CD4-positive, alpha-beta T cell treated with Interferon alpha-2 for 1 hour (primary cell): ENCODE measurements at regions not wholly inside any gene's neighbourhood (a gene's known extent, or its start where the extent isn't known, plus 50 kb on each side); places are given as distances from the start of the nearest gene placed in this dataset.

ENCODE experiments used
- DNase-seq, 2 donors: peaks; one replicate each; pipeline ENCODE4 v3.0.0-alpha.2; 2020 to 2022

- no peak for DNase-seq
Observed at GRCh38 chr5:67283275-67283987, 86.8 kb upstream of the CD180 start.

GRCh38 chr5:67281874-67282273, 85.3 kb upstream of the CD180 start:
- no peak for DNase-seq

DNA sequence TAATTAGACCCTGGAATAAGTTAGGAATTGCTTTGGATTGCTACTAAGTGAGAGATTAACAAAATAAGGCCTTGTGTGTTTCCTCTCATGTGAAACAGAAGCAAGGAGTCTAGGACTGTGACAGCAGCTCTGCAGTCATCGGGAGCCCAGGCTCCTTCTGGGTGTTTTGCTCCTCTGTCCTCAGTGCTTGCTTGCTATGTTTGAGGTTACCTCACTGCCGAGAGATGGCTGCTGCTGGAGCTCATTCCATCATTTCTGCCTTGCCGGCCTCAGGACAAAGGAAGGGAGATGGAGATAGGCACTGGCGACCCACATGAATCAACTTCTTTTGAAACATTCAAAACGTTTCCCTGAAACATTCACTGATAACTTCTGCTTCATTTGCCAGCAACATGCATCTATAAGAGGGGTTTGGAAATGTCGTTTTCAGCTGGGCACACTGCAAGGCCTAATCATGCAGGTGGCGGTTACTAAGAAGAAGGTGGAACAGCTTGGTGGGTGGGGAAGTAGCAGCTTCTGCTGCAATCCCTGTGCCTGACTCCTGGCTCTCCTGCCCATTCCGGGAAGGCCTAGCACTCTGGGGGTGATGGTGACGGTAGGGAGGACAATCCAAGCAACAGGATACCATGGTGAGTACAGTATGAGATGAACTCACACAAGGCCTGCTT, 77.2 kb upstream of the CD180 start:
- DNase-seq: no peak

DNA sequence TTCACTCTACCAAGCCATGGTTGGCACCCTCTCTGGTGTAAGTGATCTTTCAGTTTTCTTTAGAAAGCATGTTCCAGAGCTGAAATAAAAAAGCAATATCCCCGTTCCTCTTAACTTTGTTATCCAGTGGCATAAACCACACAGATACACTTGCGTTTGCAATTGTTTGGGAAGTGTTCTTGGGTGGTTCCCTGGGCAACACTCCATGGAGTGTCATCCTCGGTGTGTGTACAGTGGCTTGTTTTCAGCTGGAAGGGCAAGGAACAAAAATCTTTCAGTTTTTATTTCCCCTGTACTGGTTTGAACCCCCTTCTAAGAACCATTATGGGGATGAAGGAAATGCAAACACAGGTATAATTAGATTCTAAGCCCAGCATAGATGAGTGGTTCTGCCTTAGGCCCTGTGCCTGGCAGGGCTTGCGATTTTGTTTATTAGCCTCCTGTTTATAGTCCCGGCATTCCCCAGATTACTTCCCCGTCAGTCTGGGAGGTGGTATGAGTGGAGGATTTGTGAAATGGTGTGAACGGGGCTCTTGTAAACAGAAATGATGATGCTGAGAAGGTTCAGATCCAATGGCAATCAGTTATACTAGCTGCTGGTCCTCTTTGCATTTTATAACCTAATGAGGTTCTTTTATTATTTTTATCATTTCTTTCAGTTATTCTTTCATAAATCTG, 76.0 kb upstream of the CD180 start:
- DNase-seq: no peak

GRCh38 chr5:67268231-67269021, 71.8 kb upstream of the CD180 start:
- no peak for DNase-seq

DNA sequence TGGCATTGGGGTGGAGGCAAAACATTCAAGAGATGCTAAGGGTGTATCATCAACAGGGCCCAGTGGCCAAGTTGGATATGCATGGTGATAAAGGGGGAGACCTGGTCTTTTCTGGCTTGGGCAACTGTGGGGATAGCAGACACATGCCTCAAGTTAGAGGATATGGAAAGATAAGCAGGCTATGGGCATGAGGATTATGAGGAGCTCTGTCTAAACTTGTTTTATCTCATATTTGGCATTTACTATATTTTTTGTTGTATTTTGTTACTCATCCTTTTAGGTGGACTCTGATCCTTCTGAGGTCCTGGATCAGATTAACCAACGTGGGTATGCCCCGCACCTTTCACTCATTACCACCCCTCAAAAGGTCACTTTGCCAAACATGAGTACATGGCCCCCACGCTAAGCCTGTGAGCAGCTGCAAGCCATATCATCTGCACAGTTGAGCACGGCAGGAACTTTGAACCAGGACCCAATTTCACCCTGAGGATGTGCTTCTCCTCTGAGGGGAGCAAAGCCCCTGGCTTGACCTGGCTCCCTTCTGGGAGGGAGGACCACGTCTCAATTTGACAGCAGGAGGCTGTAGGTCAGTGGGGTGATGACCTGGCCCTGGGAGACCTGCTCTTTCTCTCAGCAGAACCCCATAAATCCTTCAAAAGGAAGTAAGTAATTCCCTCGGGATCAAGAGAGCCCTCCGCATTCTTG, 71.1 kb upstream of the CD180 start:
- DNase-seq: no peak

DNA sequence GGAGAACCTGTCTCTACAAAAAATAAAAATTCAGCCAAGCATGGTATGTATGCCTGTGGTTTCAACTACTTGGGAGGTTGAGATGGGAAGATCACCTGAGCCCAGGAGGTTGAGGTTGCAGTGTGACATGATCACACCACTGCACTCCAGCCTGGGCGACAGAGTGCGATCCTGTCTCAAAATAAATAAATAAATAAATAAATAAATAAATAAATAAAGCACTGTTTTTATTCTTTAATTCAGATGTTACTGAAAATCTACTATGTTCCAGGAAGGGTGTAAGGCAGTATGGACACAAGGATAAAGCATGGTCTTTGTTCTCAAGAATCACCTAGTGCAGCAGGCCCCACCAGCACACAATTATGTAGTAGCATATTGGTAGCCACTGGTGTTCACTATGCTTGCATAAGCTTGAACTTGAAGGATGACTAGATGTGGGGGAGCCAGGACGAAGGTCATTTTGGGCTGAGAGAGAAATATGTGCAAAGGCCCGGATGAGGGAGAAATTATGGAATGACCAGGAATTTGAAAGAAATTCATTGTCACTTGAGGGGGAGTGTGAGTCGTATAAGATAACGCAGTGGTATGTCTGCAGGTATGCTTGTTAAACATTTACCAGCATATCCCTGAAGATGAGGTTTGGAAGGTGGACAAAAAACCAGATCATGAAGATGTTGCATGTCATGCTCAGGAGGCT, 70.2 kb upstream of the CD180 start:
- no peak for DNase-seq

DNA sequence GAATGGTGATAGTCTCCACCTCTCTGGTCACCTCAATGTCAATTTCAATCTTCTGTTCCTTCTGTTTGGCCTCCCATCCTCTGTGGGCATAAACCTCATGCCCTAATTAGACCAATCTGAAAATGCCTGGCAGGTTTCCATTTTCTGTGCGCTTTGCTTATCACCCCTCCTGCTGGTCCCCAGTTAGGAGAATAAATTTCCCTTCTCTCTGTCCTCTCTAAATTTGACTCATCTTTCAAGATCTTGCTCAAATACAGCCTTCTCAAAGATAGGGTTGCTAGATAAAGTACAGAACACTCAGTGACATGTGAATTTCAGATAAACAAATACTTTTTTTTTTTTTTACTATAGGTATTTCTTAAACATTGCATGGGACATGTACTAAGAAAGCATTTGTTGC, 69.4 kb upstream of the CD180 start:
- DNase-seq: no peak

GRCh38 chr5:67263656-67264408, 67.2 kb upstream of the CD180 start:
- no peak for DNase-seq

- DNase-seq: no peak
Observed at GRCh38 chr5:67262956-67263355, 66.4 kb upstream of the CD180 start.

GRCh38 chr5:67262206-67262605, 65.6 kb upstream of the CD180 start:
- DNase-seq: no peak

DNA sequence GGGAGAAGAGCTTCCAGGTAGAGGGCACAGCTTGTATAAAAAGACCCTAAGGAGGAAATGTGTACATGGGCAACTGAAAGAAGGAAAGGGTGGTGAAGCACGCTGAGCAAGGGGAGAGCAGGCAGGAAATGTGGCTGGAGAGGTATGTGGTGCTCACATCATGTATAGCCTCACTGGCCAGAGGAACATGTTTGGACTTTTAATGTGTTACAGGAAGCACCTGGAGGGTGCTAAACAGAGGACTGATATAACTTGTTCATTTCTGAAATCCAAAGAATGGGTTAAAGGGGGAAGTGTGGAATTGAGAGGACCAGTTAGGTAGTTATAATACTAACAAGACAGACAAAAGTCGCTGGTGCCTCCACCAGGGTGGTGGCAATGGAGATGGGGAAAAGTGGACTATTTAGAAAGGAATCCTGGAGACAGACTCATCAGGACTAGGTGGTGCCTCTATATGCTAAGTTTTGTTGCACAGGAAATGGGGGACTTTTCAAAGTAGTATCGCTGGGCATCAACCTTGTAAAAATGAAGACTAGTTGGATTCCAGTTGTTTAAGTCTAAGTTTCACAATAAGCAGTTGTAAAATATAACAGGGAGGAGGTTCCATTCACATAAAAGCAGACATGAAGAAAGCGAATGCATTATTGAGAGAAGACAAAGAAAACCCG, 63.1 kb upstream of the CD180 start:
- DNase-seq: no peak

DNA sequence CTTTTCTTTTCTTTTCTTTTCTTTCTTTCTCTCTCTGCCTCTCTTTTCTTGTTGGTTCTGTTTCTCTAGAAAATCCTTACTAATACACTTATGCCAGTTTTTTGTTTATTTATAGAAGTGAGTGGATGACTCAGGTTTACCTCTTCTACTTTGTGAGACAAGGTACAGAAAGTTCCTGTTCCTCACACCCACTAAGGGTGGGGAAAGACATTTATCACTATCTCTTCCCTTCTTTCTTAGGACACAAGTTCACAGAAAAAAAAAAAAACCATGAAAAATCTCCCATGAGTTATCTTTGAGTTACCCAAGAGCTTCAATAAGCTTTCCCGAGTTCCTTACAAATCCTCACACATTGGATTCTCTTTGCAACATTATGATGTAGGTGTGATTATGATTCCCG, 60.9 kb upstream of the CD180 start:
- no peak for DNase-seq

DNA sequence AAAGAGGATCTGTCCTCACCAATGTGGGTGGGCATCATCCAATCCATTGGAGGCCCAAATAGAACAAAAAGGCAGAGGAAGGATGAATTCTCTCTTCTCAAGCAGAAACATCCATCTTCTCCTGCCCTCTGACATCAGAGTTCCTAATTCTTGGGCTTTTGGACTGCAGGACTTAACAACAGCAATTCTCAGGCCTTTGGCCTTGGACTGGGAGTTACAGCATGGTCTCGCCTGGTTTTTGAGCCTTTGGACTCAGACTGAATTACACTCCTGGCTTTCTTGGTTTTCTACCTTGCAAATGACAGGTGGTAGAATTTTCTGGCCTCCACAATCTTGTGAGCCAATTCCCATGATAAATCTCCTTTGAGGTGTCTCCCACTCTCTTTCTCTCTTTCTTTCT, 60.5 kb upstream of the CD180 start:
- DNase-seq: no peak

GRCh38 chr5:67255881-67256280, 59.3 kb upstream of the CD180 start:
- no peak for DNase-seq

DNA sequence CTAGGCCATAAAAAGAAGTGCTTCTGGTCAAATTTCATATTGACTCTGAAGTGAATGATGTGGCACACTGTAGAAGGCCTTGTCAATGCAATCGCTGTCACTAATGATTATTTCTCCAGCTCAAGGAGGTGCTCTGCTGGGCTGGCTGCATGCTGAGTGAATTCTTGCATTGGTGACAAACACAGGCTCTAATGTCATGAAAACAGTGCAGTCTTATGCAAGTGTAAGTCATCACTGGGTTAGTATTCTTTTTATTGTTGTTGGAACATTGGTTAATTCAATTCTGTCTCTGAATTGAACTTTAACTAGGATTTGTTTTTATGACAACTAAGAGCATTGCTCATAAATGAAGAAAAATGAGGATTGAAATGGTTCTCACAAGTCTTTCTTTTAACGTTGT, 57.3 kb upstream of the CD180 start:
- no peak for DNase-seq

GRCh38 chr5:67249590-67249895, 52.9 kb upstream of the CD180 start:
- DNase-seq: no peak

DNA sequence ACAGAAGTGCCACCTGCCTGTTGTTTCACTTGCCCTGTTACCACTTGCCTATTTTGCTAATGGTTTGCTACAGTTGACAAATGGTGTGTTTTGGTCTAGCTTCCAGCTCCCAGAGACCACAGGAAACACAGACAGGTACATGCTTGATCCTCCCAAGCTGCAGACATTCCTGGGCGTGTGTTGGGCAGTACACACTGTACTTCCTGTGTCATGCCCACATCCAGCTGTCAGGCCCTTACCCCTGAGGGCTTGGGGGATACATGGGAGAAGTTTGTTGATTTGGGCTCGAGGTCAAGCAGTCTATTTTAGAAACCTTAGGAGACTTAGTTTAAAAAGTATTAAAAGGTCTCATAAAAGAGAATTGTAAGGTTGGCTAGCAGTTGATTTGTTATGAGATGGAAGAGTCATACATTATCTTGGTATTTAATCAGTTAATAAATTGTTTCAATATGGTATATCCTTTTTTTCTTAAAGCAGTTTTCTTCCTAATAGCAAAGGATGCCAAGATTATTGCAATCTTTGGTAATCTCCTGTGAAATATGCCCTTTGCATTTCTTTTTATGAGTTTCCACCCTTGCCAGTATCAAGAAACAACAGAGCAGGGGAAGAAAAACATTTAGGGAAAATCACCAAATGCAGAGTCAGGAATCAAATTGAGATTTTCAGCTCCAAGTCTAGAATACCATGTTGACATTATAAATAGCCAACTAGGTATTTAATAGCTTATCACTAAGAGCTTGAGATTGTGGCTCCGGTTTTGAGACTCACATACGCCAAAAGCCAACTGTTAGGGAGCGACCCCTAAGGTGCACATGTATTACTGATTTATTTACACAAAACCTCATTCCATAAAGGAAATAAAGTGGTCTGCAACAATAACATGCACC, 52.3 kb upstream of the CD180 start:
- no peak for DNase-seq

DNA sequence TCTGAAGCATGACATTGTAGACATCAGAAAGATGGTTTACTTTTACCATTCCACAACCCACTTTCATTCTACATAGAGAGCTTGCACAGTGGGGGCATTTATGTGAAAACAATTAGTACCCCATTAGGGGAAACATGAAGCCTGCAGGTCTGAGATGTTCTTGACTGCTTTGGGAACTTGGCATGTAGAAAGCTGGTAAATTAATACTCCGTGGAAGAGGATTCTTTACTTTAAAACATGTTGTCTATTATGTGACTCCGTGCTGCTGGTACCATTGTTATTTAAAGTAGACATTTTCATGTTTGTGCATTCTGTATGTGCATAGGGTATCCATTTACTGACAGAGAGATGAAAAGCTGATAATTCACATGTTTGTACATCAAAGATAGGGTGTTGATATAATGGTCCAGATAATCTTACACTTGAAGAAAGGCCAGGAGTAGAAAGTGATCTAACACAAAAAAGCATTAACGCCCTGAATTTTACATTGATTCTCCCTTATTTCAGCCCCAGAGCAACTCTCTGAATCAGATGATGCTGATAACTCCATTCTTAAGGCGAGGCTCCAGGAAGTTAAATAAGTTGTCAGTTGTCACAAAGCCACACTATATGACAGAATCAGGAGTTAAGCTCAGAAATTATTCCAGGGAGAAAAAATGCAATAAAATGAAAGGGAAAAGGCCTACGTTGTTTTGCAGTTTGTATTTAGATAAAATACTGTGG, 50.1 kb upstream of the CD180 start:
- DNase-seq: no peak
